Transverse colon (tissue), 4 donors: ENCODE measurements at regions not wholly inside any gene's neighbourhood (a gene's known extent, or its start where the extent isn't known, plus 50 kb on each side); places are given as distances from the start of the nearest gene placed in this dataset.

ENCODE experiments used
- DNase-seq: peaks from one replicate; pipeline ENCODE4 v3.0.0-alpha.2; 2019
- H3K27ac ChIP-seq, 4 donors: fragments of 200-600 bp; sonication (generic); 2 replicates each; pipeline ENCODE4 v1.5.1; 2016 to 2018; ENCODE audit warnings: inconsistent platforms in 4 of 4
- H3K27me3 ChIP-seq: fragments of 200-600 bp; sonication (generic); 2 replicates; pipeline ENCODE4 v1.5.1; 2017; ENCODE audit warnings: inconsistent platforms
- H3K36me3 ChIP-seq, 4 donors: fragments of 200-600 bp; sonication (generic); 2 replicates each; pipeline ENCODE4 v1.5.1; 2017 to 2019; ENCODE audit warnings: inconsistent platforms in 4 of 4
- H3K4me1 ChIP-seq, 4 donors: fragments of 200-600 bp; sonication (generic); 2 replicates each; pipeline ENCODE4 v1.5.1; 2017 to 2020; ENCODE audit warnings: inconsistent platforms in 4 of 4
- H3K4me3 ChIP-seq, 4 donors: fragments of 200-600 bp; sonication (generic); 1 replicate in 1 of 4; 2 replicates in 3 of 4; pipeline versions ENCODE4 v1.5.1 to v1.6.1; 2017 to 2019; ENCODE audit warnings: inconsistent platforms in 4 of 4
- H3K9me3 ChIP-seq, 2 donors: fragments of 200-600 bp; sonication (generic); 2 replicates each; pipeline ENCODE4 v1.5.1; 2017 to 2019; ENCODE audit warnings: inconsistent platforms in 2 of 2
- CTCF ChIP-seq, 5 experiments: fragments of 200-600 bp in 3 of 5; fragments of 450-650 bp in 2 of 5; sonication (generic) in 3 of 5; IDR thresholded peaks; 1 replicate in 2 of 5; 2 replicates in 3 of 5; pipeline ENCODE4 v1.5.1; 2016 to 2017; ENCODE audit warnings: antibody characterized with exemption in 5 of 5, inconsistent platforms in 3 of 5, mild to moderate bottlenecking in 2 of 5, moderate library complexity in 1 of 5
- EP300 ChIP-seq: sonication (generic); formaldehyde crosslinking; IDR thresholded peaks from one replicate; pipeline ENCODE4 v1.6.1; 2017; ENCODE audit warnings: antibody characterized with exemption, low read depth
- POLR2A ChIP-seq: fragments of 450-650 bp; IDR thresholded peaks from one replicate; pipeline ENCODE4 v1.6.1; 2016; ENCODE audit warnings: antibody characterized with exemption, mild to moderate bottlenecking, moderate library complexity
- POLR2AphosphoS5 ChIP-seq, 3 donors: sonication (generic); formaldehyde crosslinking; IDR thresholded peaks; one replicate each; pipeline ENCODE4 v1.6.1; 2016; ENCODE audit warnings: antibody characterized with exemption in 3 of 3
- WGBS, 2 donors: methylation state at CpG; one replicate each; pipeline ENCODE4 v1.1.5; 2018; ENCODE audit warnings: low coverage in 1 of 2; 5-methylcytosine and 5-hydroxymethylcytosine counted together
- in situ Hi-C, 4 donors: fragments of 200-750 bp; cut with MboI; loops; one replicate each; pipeline versions ENCODE4 v1.15.0 to v1.15.1; 2017; ENCODE audit warnings: low sequenced_read_pairs in 3 of 4, low pct_ligation_motif_present in 1 of 4, low pct_unique_long_range_greater_than_20kb in 1 of 4
- intact Hi-C: fragments of 100-400 bp; cut with DNase I; formaldehyde crosslinking; loops from one replicate; pipeline ENCODE4 v1.15.1; 2023; ENCODE audit warnings: low total_unique reads

GRCh38 chr12:32949815-32950214 lies 53.2 kb upstream of the PKP2 start:
- intact Hi-C loops (no loop called here), in situ Hi-C loops (loop anchor here in 3 of 4 donors (25.0 kb wide), 2 partner anchors 1037 to 1062 kb away; partner anchors contain the start of gene ALG10 (in 2 of the 3))
- Histone ChIP-seq H3K27ac (no peak overlapping the region), H3K36me3 (no peaks in the 10 kb centered on the region), H3K4me1 (no peaks in the 10 kb centered on the region), H3K4me3 (no peak overlapping the region), H3K27me3 (no peaks in the 10 kb centered on the region), H3K9me3 (no peaks in the 10 kb centered on the region)
- DNase-seq, result no peak
- no peak for TF ChIP-seq POLR2AphosphoS5 (IDR thresholded peaks at IDR 0.05)
- no peak for TF ChIP-seq POLR2A
- TF ChIP-seq CTCF (IDR thresholded peaks at IDR 0.05), result no peak
- no peak for TF ChIP-seq EP300
- WGBS, 2 donors, result 70% methylated on average over 3 of the region's 3 CpGs; no CpG with 5 or more reads in 1 of the 2 donors

- in situ Hi-C loops, result loop anchor here in 3 of 4 donors (25.0 kb wide), 2 partner anchors 1040 to 1065 kb away; partner anchors contain the start of gene ALG10 (in 2 of the 3)
- H3K36me3 ChIP-seq, result no peaks in the 10 kb centered on the region
- 76 to 86% methylated on average over 3 to 4 of the region's 4 CpGs for WGBS, 2 donors
- intact Hi-C loops, result no loop called here
- no peak for DNase-seq
- H3K27me3 ChIP-seq, result no peaks in the 10 kb centered on the region
- no peak overlapping the region for H3K4me3 ChIP-seq
- no peaks in the 10 kb centered on the region for H3K9me3 ChIP-seq
- no peak overlapping the region for H3K27ac ChIP-seq
- no peak for TF ChIP-seq EP300
- TF ChIP-seq CTCF (IDR thresholded peaks at IDR 0.05), result peak in 1 of 5 experiments; percentile 12
- H3K4me1 ChIP-seq, result no peaks in the 10 kb centered on the region
Observed at GRCh38 chr12:32947206-32948067, 50.9 kb upstream of the PKP2 start.

- Histone ChIP-seq H3K4me1 (no peaks in the 10 kb centered on the region), H3K27me3 (no peaks in the 10 kb centered on the region), H3K36me3 (no peaks in the 10 kb centered on the region), H3K27ac (no peak overlapping the region), H3K9me3 (no peaks in the 10 kb centered on the region), H3K4me3 (no peak overlapping the region)
- intact Hi-C loops, result no loop called here
- no peak for TF ChIP-seq CTCF (IDR thresholded peaks at IDR 0.05)
- no peak for TF ChIP-seq POLR2A
- no peak for TF ChIP-seq EP300
- no peak for TF ChIP-seq POLR2AphosphoS5 (IDR thresholded peaks at IDR 0.05)
- in situ Hi-C loops, result loop anchor here in 3 of 4 donors (25.0 kb wide), 2 partner anchors 1041 to 1066 kb away; partner anchors contain the start of gene ALG10 (in 2 of the 3)
- WGBS, 2 donors, result 59 to 64% methylated on average over 5 to 6 of the region's 6 CpGs
- DNase-seq, result no peak
Observed at GRCh38 chr12:32946504-32947131, 50.0 kb upstream of the PKP2 start.
